Endodermal cell (in vitro differentiated cells): ENCODE measurements at regions not wholly inside any gene's neighbourhood (a gene's known extent, or its start where the extent isn't known, plus 50 kb on each side); places are given as distances from the start of the nearest gene placed in this dataset.

Source experiments
- DNase-seq: peaks from one replicate; pipeline ENCODE4 v3.0.0-alpha.2; 2017
- H3K27ac ChIP-seq: 2 replicates; pipeline ENCODE4 v1.5.1; 2013; ENCODE audit warnings: mild to moderate bottlenecking, low read depth, low read length, moderate library complexity
- H3K27me3 ChIP-seq: 2 replicates; pipeline ENCODE4 v1.6.1; 2013; ENCODE audit warnings: mild to moderate bottlenecking, low read length, moderate library complexity; ENCODE audit not compliant: insufficient read depth, control insufficient read depth, poor library complexity, severe bottlenecking
- H3K36me3 ChIP-seq: 2 replicates; pipeline ENCODE4 v1.7.0; 2013; ENCODE audit warnings: mild to moderate bottlenecking, low read length, moderate library complexity; ENCODE audit not compliant: control insufficient read depth, insufficient read depth
- H3K4me1 ChIP-seq: one replicate; pipeline ENCODE4 v1.7.0; 2013; ENCODE audit warnings: low read length; ENCODE audit not compliant: control insufficient read depth, insufficient read depth
- H3K4me3 ChIP-seq: 2 replicates; pipeline ENCODE4 v1.5.1; 2013; ENCODE audit warnings: mild to moderate bottlenecking, low read length, moderate library complexity
- H3K9ac ChIP-seq: 2 replicates; pipeline ENCODE4 v1.6.1; 2013; ENCODE audit warnings: mild to moderate bottlenecking, low read length, moderate library complexity; ENCODE audit not compliant: poor library complexity, severe bottlenecking; ENCODE audit errors: extremely low read depth
- H3K9me3 ChIP-seq: 2 replicates; pipeline ENCODE4 v1.6.1; 2013; ENCODE audit warnings: mild to moderate bottlenecking, low read length, moderate library complexity; ENCODE audit not compliant: control insufficient read depth
- H3K27ac Mint-ChIP-seq: 2 replicates; pipeline ENCODE4 v1.8.0; 2020; ENCODE audit warnings: mixed read lengths
- H3K27me3 Mint-ChIP-seq: 2 replicates; pipeline ENCODE4 v1.8.0; 2021; ENCODE audit warnings: mild to moderate bottlenecking, mixed read lengths; ENCODE audit not compliant: insufficient read depth
- H3K36me3 Mint-ChIP-seq: 2 replicates; pipeline ENCODE4 v1.8.0; 2020; ENCODE audit warnings: low read depth, mixed read lengths
- H3K4me1 Mint-ChIP-seq: 2 replicates; pipeline ENCODE4 v1.8.0; 2020; ENCODE audit warnings: mixed read lengths
- H3K4me3 Mint-ChIP-seq: 2 replicates; pipeline ENCODE4 v1.8.0; 2020; ENCODE audit warnings: mild to moderate bottlenecking, moderate library complexity, mixed read lengths
- H3K9me3 Mint-ChIP-seq: 2 replicates; pipeline ENCODE4 v1.8.0; 2020; ENCODE audit warnings: mild to moderate bottlenecking, mixed read lengths
- CTCF ChIP-seq: fragments of 200-600 bp; sonication (generic); conservative IDR thresholded peaks from 2 replicates; pipeline ENCODE4 v1.5.0; 2021; ENCODE audit warnings: antibody characterized with exemption, mild to moderate bottlenecking
- WGBS, 2 experiments: methylation state at CpG; one replicate each; pipeline versions ENCODE4 v1.1.5 to v1.1.7; 2013; ENCODE audit warnings: missing lambda C conversion rate in 2 of 2, mixed read lengths in 1 of 2; ENCODE audit not compliant: insufficient coverage in 1 of 2, insufficient read length in 1 of 2; 5-methylcytosine and 5-hydroxymethylcytosine counted together

- WGBS, 2 experiments = 95 to 100% methylated on average over 2 to 10 of the region's 10 CpGs
- no peak overlapping the region for H3K27ac Mint-ChIP-seq
These were observed 131.9 kb upstream of the NT5C1B start for GRCh38 chr2:18721038-18721922.

DNA sequence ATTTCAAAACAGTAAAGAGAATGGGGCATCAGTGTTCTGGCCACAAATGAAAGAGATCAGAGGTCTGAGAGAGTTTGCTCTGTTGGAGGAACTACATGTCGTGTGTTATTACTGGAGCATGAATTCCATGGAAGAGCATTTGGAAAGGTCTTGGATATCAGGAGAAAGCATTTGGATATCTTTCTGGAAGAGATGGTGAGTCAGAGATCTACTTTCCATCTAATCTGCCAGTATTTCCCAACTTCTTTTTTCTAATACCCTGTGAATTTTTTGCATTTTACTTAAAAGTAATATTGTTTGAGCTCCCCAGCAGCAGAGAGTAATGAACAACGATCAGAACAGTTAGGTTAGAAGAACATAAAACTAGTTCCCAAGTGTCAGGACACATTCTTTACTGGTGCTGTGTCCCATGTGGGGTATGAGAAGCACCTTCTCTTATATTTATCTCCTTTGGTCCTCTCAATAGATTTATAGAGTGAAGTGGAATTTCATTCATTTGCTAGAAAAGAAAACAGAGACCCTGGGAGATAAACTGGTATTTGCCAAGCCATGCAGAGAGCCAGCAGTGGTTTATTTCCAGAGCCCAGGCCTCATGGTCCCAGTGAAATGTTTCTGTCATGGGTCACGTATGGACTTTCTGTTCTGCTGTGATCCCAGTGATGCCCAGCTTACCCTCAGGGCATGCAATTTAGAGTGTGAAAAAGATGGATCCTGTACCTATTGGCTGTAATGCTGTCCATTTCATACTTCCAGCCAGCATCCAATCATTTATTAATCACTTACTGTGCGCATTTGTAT, 130.8 kb upstream of the NT5C1B start:
- Histone ChIP-seq H3K9me3 (no peaks in the 10 kb centered on the region), H3K4me3 (no peak overlapping the region), H3K4me1 (no peaks in the 10 kb centered on the region), H3K9ac (no peak overlapping the region), H3K27ac (no peak overlapping the region), H3K36me3 (no peaks in the 10 kb centered on the region), H3K27me3 (no peaks in the 10 kb centered on the region)
- Mint-ChIP-seq H3K36me3 (no peaks in the 10 kb centered on the region), H3K27me3 (no peaks in the 10 kb centered on the region), H3K4me1 (no peaks in the 10 kb centered on the region), H3K27ac (no peak overlapping the region), H3K9me3 (peaks cover under 1% of the 10 kb centered on the region), H3K4me3 (no peak overlapping the region)
- WGBS, 2 experiments = 95% methylated on average over 3 to 4 of the region's 4 CpGs
- no peak for DNase-seq
- no peak for TF ChIP-seq CTCF

More at GRCh38 chr2:18721038-18721922, 131.9 kb upstream of the NT5C1B start:
- no peaks in the 10 kb centered on the region for H3K4me1 ChIP-seq
- Mint-ChIP-seq H3K4me3 (no peak overlapping the region), H3K4me1 (no peaks in the 10 kb centered on the region), H3K36me3 (no peaks in the 10 kb centered on the region), H3K27me3 (no peaks in the 10 kb centered on the region), H3K9me3 (no peaks in the 10 kb centered on the region)
- H3K4me3 ChIP-seq = no peak overlapping the region
- H3K9me3 ChIP-seq = no peaks in the 10 kb centered on the region
- no peaks in the 10 kb centered on the region for H3K36me3 ChIP-seq
- no peak for DNase-seq
- no peaks in the 10 kb centered on the region for H3K27me3 ChIP-seq
- no peak overlapping the region for H3K9ac ChIP-seq
- TF ChIP-seq CTCF = no peak
- no peak overlapping the region for H3K27ac ChIP-seq

- Mint-ChIP-seq H3K27me3 (no peaks in the 10 kb centered on the region), H3K27ac (no peak overlapping the region), H3K4me1 (no peaks in the 10 kb centered on the region), H3K4me3 (no peak overlapping the region), H3K9me3 (peaks cover 4% of the 10 kb centered on the region), H3K36me3 (no peaks in the 10 kb centered on the region)
- no peak for DNase-seq
- Histone ChIP-seq H3K36me3 (no peaks in the 10 kb centered on the region), H3K4me1 (no peaks in the 10 kb centered on the region), H3K27ac (no peak overlapping the region), H3K4me3 (no peak overlapping the region), H3K9me3 (peaks cover 5% of the 10 kb centered on the region), H3K9ac (no peak overlapping the region), H3K27me3 (no peaks in the 10 kb centered on the region)
- no CpG with 5 or more reads among the region's 1 CpG for WGBS, 2 experiments
- TF ChIP-seq CTCF = no peak
These were observed 118.9 kb upstream of the NT5C1B start for GRCh38 chr2:18708203-18708715.
